ENCODE measurements at regions not wholly inside any gene's neighbourhood (a gene's known extent, or its start where the extent isn't known, plus 50 kb on each side); places are given as distances from the start of the nearest gene placed in this dataset.

DNA sequence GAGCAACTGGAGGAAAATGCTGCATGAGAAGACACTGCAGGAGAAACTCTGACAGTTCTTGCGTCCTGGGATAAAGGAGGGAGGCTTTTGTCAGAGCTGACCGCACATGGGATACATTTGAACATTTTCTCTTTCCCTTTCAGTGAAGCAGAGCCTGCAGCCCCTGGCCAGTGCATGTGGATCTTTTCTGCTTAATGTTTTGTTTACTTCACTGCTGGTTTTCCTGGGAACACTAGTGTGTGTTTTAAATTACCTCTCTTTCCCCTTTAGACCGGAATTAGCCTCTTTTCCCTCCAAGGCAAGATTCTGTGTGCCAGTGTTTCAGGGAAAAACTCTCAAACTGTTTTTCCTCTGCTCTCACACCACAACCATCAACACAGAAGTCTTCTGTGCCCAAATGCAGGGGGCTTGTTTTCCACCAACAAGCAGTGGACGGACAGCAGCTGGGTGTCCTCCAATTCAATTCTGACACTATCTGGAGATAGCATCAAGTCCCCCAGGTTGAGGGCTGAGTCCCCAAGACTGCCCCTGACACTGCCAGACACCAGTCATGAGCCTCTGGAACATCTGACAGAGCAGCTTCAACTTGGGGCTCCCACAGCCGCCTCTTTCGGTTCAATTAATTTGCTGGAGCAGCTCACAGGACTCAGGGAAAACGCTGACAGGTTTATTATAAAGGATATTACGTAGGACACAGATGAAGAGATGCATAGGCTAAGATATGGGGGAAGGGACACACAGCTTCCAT, 136.2 kb downstream of the RHOU start:
- intact Hi-C loops (cut with DNase I) = no loop called here
- 73 to 86% (median 80%) methylated on average over 8 of the region's 8 CpGs for WGBS, 4 donors
- Histone ChIP-seq H3K27ac (peak overlapping the region in 1 of 5 donors; percentile 15), H3K36me3 (replicated peaks in 1 of 2) (no peaks in the 10 kb centered on the region), H3K4me1 (replicated peaks in 1 of 2) (no peaks in the 10 kb centered on the region), H3K27me3 (no peaks in the 10 kb centered on the region), H3K9me3 (replicated peaks in 1 of 3) (no peaks in the 10 kb centered on the region), H3K4me3 (no peak overlapping the region)
- no peak for TF ChIP-seq POLR2A (IDR thresholded peaks at IDR 0.05)
- TF ChIP-seq, protein P1, sequence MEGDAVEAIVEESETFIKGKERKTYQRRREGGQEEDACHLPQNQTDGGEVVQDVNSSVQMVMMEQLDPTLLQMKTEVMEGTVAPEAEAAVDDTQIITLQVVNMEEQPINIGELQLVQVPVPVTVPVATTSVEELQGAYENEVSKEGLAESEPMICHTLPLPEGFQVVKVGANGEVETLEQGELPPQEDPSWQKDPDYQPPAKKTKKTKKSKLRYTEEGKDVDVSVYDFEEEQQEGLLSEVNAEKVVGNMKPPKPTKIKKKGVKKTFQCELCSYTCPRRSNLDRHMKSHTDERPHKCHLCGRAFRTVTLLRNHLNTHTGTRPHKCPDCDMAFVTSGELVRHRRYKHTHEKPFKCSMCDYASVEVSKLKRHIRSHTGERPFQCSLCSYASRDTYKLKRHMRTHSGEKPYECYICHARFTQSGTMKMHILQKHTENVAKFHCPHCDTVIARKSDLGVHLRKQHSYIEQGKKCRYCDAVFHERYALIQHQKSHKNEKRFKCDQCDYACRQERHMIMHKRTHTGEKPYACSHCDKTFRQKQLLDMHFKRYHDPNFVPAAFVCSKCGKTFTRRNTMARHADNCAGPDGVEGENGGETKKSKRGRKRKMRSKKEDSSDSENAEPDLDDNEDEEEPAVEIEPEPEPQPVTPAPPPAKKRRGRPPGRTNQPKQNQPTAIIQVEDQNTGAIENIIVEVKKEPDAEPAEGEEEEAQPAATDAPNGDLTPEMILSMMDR (IDR thresholded peaks at IDR 0.05) = no peak
- no peak for DNase-seq

DNA sequence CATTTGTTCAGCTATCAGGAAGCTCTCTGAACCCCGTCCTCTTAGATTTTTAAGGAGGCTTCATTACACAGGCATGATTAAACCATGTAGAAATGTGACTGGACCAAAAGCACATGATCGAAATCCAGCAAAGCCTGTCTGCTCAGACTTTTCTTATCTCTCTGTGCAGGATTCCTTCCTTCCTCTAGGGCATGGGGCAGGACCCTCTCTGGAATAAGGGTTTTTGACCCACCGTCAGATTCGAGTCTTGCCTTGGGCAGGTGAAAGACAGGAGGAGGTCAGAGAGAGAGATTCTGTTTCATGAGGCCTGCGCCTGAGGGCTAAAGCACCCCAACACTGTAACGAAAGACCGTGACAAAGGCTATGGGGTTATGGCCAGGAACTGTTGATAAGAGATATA, 136.8 kb downstream of the RHOU start:
- H3K27ac ChIP-seq = peak overlapping the region in 1 of 5 donors; percentile 15
- intact Hi-C loops (cut with DNase I) = no loop called here

DNA sequence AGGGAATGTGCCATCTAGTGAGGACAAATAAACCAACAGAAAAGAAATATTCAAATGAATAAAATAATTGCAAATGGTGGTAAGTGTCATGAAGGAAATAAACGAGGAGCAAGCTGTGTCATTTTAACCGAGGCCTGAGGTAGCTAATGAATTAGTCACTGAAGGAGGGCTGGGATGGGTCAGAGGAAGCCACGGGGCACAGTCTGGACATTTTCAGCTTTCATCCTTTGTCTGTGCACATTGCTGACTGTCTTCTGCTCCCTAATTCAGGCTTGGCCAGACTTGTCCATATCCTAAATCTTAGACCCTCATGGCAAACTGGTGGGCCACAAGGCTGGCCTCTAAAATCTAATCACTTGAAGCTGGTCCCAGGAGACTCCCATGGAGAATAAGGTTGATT, 138.4 kb downstream of the RHOU start:
- Histone ChIP-seq H3K27me3 (no peaks in the 10 kb centered on the region), H3K36me3 (replicated peaks in 1 of 2) (no peaks in the 10 kb centered on the region), H3K4me1 (replicated peaks in 1 of 2) (no peaks in the 10 kb centered on the region), H3K27ac (no peak overlapping the region), H3K4me3 (no peak overlapping the region), H3K9me3 (replicated peaks in 1 of 3) (no peaks in the 10 kb centered on the region)
- intact Hi-C loops (cut with DNase I) = no loop called here
- no peak for TF ChIP-seq POLR2A (IDR thresholded peaks at IDR 0.05)
- 64 to 78% (median 73%) methylated on average over 3 of the region's 3 CpGs for WGBS, 4 donors
- peak in 1 of 7 donors; percentile 18 for DNase-seq

More for the DNA sequence above, 136.8 kb downstream of the RHOU start:
- Histone ChIP-seq H3K27me3 (no peaks in the 10 kb centered on the region), H3K4me1 (replicated peaks in 1 of 2) (no peaks in the 10 kb centered on the region), H3K9me3 (replicated peaks in 1 of 3) (no peaks in the 10 kb centered on the region), H3K36me3 (replicated peaks in 1 of 2) (no peaks in the 10 kb centered on the region), H3K4me3 (no peak overlapping the region)
- TF ChIP-seq POLR2A (IDR thresholded peaks at IDR 0.05) = no peak
- TF ChIP-seq, protein P1 (IDR thresholded peaks at IDR 0.05) = no peak
- 78 to 82% (median 80%) methylated on average over 7 of the region's 7 CpGs for WGBS, 4 donors
- no peak for DNase-seq

DNA sequence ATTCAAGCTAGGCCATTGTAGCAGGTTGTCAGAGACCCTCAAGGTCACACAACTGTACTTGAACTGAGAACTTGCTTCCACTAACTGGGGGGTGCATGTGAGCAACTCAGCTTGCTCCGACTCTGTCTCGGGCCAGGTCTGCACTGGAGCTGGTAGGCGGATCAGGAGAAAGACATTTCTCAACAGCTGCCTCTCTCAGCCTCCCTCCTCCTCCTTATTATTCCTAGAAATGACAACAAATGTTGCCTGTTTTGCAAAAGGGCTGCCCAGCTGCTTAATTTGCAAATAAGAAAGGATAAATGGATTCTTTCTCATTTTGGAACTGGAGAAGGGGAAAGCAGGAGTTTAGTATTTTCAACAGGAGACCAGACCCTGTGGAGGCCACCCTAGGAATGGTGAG, 140.5 kb downstream of the RHOU start:
- H3K36me3 ChIP-seq (replicated peaks in 1 of 2) = no peaks in the 10 kb centered on the region
- H3K4me3 ChIP-seq = no peak overlapping the region
- no peaks in the 10 kb centered on the region for H3K27me3 ChIP-seq
- intact Hi-C loops (cut with DNase I) = no loop called here
- DNase-seq = no peak
- no peaks in the 10 kb centered on the region for H3K4me1 ChIP-seq (replicated peaks in 1 of 2)
- TF ChIP-seq POLR2A (IDR thresholded peaks at IDR 0.05) = no peak
- TF ChIP-seq, protein P1 (IDR thresholded peaks at IDR 0.05) = no peak
- H3K9me3 ChIP-seq (replicated peaks in 1 of 3) = no peaks in the 10 kb centered on the region
- H3K27ac ChIP-seq = no peak overlapping the region
- WGBS, 4 donors = 72 to 83% (median 78%) methylated on average over 3 of the region's 3 CpGs

DNA sequence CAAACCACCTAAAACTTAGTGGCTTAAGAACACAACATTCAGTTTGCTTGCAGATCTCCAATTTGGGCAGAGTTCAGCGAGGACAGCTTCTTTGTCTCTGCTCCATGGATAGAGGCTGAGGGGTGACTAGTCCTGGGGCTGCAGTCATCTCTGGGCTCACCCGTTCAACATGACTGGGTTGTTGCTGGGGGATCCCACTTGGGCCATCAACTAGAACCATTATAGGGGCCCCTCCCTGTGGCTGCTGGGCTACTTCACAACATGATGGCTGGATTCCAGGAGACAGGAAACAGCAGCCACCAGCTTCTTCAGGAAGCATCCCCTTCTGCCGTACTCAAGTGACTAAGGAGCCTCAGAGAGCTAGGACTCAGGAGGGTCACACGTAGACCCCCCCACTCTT, 140.9 kb downstream of the RHOU start:
- Histone ChIP-seq H3K9me3 (replicated peaks in 1 of 3) (no peaks in the 10 kb centered on the region), H3K27me3 (no peaks in the 10 kb centered on the region), H3K27ac (no peak overlapping the region), H3K4me1 (replicated peaks in 1 of 2) (no peaks in the 10 kb centered on the region), H3K36me3 (replicated peaks in 1 of 2) (no peaks in the 10 kb centered on the region), H3K4me3 (no peak overlapping the region)
- TF ChIP-seq, protein P1 (IDR thresholded peaks at IDR 0.05) = no peak
- no peak for TF ChIP-seq POLR2A (IDR thresholded peaks at IDR 0.05)
- WGBS, 4 donors = 56 to 85% (median 82%) methylated on average over 3 to 4 of the region's 4 CpGs
- intact Hi-C loops (cut with DNase I) = no loop called here
- no peak for DNase-seq
